EL (cell line): ENCODE measurements at regions not wholly inside any gene's neighbourhood (a gene's known extent, or its start where the extent isn't known, plus 50 kb on each side); places are given as distances from the start of the nearest gene placed in this dataset.
"Not testable (repeated sequence)": the region's sequence is repeated elsewhere in the genome, so short reads cannot be mapped to it uniquely, and the experiment has no call there.

ENCODE experiments used
- DNase-seq: peaks from one replicate; pipeline ENCODE4 v3.0.0-alpha.2; 2016

DNA sequence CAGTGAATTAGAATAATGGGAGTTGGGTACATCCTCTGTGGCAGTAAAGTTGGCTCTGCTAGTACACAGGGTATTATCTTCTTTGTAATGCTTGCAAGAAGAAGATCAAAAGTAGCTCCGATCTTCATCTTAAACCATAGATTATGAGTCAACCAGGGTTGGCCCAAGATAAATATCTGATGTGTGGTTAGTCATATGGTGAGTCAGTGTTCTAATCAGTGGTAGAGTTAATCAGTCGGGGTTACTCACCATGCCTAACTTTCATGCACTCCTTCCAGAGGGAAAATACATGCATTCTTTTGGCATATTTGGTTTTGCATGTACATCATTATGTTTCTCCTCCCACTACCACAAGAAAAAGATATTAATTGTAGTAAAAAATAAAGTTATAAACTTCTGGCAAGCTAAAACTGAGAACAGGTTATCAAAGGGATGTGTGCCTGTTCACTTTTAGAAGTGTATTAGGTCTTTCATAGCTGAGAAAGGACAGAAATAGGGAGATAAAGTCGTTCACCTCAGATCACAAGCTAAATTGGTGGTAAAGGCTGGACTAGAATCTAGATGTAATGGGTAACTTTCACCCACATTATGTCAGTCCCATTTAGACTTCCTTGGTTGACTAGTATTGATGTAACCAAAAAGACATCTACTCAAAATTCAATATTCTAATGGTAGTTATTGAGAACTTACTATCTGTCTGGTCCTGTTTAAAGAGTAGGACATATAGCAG is 684.4 kb downstream of the IRS1 start:
- peak; percentile 98 for DNase-seq

DNA sequence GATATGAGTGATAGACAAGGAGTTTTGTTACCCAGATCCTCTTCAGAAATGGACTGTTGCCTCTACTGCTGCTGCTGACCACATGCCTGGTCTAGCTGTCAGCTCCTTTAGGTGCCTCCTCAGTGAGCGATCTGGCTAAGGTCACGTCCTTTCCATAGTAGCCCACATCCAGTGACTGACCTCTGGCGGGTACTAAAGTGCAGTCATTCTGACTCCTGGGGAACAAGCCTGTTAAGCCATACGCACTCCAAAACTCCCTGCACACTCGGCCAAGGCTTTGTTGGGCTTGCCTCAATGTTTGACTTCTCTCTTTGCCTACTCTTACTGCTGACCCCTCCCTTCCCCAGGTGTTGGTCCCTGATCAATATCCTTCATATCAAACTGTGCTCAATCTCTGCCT is 685.2 kb downstream of the IRS1 start:
- peak; percentile 38 for DNase-seq

DNA sequence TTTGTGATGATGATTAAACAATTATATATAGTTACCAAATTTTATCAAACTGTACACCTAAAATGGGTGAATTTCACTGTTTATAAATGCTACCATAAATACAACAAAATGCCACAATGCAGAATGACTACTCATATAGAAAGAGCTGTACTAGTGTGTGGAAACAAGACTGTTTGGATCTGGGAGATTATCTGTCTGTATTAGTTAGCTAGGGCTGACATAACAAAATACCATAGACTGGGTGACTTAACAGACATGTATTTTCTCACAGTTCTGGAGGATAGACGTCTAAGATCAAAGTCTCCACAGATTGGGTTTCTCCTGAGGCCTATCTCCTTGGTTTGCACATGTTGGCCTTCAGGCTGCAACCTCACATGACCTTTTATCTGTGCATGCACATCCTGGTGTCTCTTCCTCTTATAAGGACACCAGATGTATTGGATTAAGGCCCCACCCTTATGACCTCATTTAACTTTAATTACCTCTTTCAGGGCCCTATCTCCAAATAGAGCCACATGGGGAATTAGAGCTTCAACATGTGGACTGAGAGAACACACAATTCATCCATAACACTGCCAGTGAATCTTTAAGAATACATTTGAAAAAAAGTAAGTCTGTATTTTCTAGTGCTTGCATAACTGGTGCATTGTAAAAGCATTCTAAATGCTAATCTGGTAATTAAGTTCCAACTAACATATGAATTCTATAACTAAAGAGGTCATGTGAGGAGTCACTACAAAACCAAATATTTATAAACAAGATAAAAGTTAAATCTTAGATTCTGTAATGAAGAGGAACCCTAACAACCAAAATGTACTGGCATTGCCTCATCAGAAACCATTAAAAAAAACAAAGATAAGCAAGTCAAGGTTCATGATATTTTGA is 699.6 kb downstream of the NYAP2 start:
- no peak for DNase-seq

DNA sequence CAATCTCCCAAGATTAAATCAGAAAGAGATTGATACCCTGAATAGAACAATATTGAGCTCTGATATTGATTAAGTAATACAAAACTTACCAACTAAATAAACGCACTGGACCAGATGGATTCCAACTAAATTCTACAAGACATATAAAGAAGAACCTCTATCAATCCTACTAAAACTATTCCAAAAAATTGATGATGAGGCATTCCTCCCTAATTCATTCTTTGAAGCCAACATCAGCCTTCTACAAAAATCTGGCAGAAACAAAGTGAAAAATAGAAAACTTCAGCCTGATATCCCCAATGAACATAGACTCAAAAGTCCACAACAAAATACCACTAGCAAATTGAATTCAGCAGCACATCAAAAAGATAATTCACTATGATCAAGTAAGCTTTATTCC is 695.5 kb downstream of the NYAP2 start:
- DNase-seq, result no peak

DNA sequence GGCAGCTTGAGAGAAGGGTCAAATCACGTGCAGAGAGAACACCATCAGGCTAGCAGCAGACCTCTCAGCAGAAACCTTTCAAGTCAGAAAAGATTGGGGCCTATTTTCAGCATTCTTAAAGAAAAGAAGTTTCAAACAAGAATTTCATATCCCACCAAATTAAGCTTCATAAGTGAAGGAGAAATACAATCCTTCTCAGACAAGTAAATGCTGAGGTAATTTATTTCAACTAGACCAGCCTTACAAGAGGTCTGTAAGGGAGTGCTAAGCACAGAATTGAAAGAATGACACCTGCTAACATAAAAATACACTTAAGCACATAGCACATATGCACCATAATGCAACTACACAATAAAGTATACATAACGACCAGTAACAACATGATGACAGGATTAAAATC is 693.9 kb downstream of the NYAP2 start:
- no peak for DNase-seq

DNA sequence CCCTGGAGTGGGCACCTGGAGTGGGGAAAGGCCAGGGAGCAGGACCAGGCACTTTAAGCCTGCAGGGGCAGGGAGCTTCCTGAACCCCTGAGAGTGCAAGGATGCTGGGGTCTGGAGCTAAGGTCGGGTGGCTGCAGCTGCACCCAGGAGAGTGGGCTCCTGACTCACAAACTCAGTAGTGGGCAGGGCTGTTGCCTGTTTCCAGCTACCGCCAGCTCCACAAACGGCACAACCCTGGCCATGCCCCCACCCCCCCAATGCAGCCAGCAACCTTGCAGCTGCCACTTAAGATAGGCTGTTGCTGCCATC is 688.8 kb downstream of the NYAP2 start:
- no peak for DNase-seq

GRCh38 chr2:226087505-226088365 is 688.2 kb downstream of the NYAP2 start:
- no peak for DNase-seq

GRCh38 chr2:226087051-226087450 is 687.5 kb downstream of the NYAP2 start:
- DNase-seq, result no peak

- no peak for DNase-seq
Observed at GRCh38 chr2:226086190-226086589, 686.7 kb downstream of the NYAP2 start.

DNA sequence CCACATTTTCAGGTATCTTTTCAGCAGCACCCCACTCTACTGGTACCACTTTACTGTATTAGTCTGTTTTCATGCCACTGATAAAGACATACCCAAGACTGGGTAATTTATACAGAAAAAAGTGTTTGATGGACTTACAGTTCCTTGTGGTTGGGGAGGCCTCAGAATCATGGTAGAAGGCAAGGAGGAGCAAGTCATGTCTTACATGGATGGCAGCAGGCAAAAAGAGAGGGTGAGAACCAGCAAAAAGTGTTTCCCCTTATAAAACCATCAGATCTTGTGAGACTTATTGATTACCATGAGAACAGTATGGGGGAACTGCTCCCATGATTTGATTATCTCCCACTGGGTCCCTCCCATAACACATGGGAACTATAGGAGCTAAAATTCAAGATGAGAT is 685.9 kb downstream of the NYAP2 start:
- not testable (repeated sequence) for DNase-seq

DNA sequence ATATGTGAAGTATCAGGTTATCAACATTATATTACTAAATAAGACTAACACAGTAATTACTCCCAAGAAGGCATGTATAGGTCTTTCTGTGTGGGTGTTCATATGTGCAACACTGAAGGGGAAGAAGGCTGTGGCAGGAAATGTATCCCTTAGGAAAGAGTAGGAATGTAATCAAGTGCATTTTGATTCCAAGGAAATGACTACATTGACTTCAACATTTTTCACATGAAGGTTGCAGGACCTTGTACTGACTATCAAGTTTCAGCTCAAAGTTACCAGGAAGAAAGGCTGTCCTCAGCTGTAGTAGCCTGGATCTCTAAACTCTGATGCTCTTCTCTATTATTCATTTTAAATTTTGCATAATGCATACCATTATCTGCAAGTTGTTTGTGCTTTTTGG is 680.8 kb downstream of the NYAP2 start:
- peak; percentile 80 for DNase-seq

DNA sequence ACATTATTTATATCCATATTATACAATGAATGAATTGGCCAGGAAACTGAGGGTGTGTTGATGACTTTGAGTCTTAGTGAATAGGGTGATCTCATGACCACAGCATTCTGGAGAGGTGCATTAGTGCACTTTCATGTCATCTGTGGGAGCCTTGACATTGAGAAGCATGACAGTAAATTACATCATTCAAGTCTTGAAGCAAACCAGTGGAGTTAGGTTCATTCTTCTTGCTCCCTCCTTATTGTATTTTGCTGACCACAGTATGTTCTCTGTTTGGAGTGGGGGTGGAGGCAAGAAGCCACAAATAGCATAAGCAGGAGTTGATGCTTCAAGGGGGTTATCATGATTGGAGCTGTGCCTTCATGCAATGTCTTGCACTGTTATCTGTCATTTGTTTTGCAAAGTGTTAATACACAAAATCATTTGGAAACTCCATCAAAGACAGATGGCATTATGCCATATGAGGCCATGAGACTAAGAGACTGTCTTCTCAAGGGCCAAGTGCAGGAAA is 680.2 kb downstream of the NYAP2 start:
- DNase-seq, result peak; percentile 93

- no peak for DNase-seq
Observed at GRCh38 chr2:226079196-226079595, 679.7 kb downstream of the NYAP2 start.

- no peak for DNase-seq
Observed at GRCh38 chr2:226078666-226079065, 679.2 kb downstream of the NYAP2 start.

DNA sequence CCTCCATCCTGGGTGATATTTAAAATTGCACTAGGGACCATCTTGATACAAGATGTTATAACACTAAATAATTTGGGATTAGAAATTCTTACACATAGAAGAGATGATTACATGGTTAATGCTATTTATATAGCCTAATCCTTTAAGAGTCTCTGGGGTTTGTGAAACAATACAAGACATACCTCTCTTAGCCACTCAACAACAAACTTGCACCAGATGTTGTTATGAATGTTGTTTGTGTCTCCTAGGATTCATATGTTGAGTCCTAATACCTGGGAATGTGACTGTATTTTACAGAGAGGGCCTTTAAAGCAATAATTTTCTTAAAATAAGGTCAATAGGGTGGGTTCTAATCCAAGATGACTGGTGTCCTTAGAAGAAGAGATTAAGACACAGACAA is 678.3 kb downstream of the NYAP2 start:
- DNase-seq, result no peak

DNA sequence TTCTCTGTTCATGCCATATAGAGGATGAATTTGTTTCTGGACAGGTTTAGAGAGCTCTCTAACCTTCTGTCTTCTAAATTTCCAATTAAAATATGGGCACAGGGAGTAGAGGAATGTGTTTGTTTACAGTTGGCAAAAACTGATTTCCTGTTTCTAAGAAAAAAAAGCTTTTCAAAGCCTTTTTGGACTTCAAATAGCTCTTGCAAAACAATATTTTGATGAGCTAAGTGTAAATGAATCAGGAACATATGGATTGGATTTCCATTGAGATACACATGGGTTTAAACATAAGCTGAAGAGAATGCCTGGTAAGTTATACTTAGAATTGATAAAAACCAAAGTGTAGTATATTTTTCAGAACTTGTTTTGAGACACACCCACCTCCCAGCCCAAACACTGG is 677.5 kb downstream of the NYAP2 start:
- DNase-seq, result peak; percentile 52

DNA sequence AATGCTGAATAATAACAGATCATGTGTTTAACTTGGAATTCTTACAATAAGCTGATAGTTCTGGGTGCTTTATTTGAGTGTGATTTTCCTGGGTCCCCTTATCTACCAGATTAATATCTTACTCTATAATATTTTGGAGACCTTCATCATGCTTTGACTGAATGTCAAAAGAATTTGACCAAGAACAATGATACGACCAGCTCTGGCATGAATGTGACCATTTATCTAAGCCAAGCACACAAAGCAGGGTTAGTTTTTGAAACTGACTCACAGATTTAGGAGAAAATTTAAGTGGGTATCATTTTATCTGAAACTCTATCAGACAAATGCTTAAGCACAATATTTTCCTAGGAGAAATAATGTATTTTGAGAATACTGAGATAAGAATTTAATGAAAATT is 677.0 kb downstream of the NYAP2 start:
- DNase-seq, result no peak

GRCh38 chr2:226074391-226074790 is 674.9 kb downstream of the NYAP2 start:
- DNase-seq, result no peak

DNA sequence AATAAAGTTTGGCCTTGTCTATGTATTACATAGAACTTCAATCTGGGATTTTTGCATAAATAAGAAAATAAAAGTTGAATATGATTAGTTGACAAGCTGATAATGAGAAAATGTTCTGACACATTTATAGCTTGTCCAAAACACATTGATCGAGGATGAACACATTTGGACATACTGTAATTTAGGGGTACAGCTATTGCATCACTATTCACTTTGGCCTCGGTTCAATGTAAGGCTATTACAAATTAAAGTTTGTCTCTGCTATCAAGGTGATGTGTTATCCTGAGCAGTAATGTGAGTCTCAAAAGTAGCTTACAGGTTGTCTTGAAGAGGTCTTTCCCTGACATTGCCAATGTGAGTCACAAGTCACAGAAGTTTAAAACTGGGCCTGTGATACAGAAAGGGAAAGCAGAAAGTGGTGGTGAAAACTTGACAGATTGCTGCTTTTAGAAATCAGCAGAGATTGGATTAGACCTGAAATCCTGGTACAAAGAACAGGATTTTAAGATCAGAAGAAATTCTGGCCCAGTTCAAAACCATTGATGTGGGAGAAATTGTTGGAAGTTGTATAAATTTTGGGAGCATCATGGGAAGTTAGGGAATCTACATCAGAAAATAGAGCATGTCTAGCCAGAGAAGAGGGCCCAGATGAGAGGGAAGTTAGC is 674.1 kb downstream of the NYAP2 start:
- DNase-seq, result no peak

GRCh38 chr2:226066873-226067272 is 667.4 kb downstream of the NYAP2 start:
- no peak for DNase-seq

- no peak for DNase-seq
Observed at GRCh38 chr2:226066391-226066790, 666.9 kb downstream of the NYAP2 start.

DNA sequence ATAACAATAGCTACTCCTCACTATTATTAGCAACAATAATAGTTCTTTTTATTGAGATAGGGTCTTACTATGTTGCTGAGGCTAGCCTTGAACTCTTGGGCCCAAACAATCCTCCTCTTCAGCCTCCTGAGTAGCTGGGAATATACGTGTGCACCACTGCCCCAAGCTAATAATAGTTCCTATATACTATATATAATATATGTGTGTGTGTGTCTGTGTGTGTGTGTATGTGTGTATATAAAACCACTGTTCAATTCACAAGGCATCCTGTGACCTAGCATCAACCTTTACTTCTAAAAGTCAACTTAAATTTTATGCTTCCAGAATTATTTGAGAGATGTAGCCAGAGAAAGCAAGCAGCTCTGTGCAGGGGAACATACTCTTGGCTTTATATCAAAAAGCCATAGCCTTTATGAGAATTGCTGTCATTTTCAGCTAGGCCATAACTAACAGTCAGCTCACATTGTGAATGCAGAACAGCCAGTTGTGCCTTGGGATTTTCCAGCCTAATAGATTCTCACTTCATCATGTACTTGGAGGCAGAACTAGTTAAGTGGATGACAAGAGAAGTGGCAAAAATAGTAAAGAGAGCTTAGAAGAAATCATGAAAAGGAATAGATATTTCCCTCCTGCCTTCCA is 665.5 kb downstream of the NYAP2 start:
- no peak for DNase-seq
